HG02884 (cell line): ENCODE measurements at regions not wholly inside any gene's neighbourhood (a gene's known extent, or its start where the extent isn't known, plus 50 kb on each side); places are given as distances from the start of the nearest gene placed in this dataset.
"Not testable (repeated sequence)": the region's sequence is repeated elsewhere in the genome, so short reads cannot be mapped to it uniquely, and the experiment has no call there.

Experiments used
- ATAC-seq: cut with Tn5 transposase; IDR thresholded peaks from one replicate; pipeline ENCODE4 v1.9.1; 2021; ENCODE audit warnings: mild to moderate bottlenecking, moderate library complexity; ENCODE audit not compliant: unreplicated experiment

GRCh38 chr14:84490081-84490480 lies 1039.9 kb upstream of the FLRT2 start:
- no peak for ATAC-seq

GRCh38 chr14:84492685-84493084 lies 1037.3 kb upstream of the FLRT2 start:
- no peak for ATAC-seq

- no peak for ATAC-seq
These were observed 1036.2 kb upstream of the FLRT2 start for GRCh38 chr14:84493779-84494178.

GRCh38 chr14:84496677-84497076 lies 1033.3 kb upstream of the FLRT2 start:
- no peak for ATAC-seq

GRCh38 chr14:84512823-84513222 lies 1017.1 kb upstream of the FLRT2 start:
- not testable (repeated sequence) for ATAC-seq

GRCh38 chr14:84519836-84520235 lies 1010.1 kb upstream of the FLRT2 start:
- no peak for ATAC-seq

GRCh38 chr14:84520711-84521338 lies 1009.1 kb upstream of the FLRT2 start:
- no peak for ATAC-seq

- ATAC-seq, result no peak
These were observed 1006.2 kb upstream of the FLRT2 start for GRCh38 chr14:84523746-84524145.

- ATAC-seq, result no peak
These were observed 1002.2 kb upstream of the FLRT2 start for GRCh38 chr14:84527706-84528105.

GRCh38 chr14:84532016-84532415 lies 997.9 kb upstream of the FLRT2 start:
- ATAC-seq, result no peak

GRCh38 chr14:84533181-84533725 lies 996.7 kb upstream of the FLRT2 start:
- ATAC-seq, result no peak

GRCh38 chr14:84533791-84534190 lies 996.2 kb upstream of the FLRT2 start:
- no peak for ATAC-seq

- ATAC-seq, result no peak
These were observed 994.5 kb upstream of the FLRT2 start for GRCh38 chr14:84535484-84535883.

- ATAC-seq, result no peak
These were observed 994.0 kb upstream of the FLRT2 start for GRCh38 chr14:84535976-84536375.

GRCh38 chr14:84541018-84541417 lies 988.9 kb upstream of the FLRT2 start:
- no peak for ATAC-seq

GRCh38 chr14:84543859-84544258 lies 986.1 kb upstream of the FLRT2 start:
- ATAC-seq, result no peak

GRCh38 chr14:84544486-84545131 lies 985.3 kb upstream of the FLRT2 start:
- no peak for ATAC-seq

- no peak for ATAC-seq
These were observed 983.7 kb upstream of the FLRT2 start for GRCh38 chr14:84546236-84546635.

- ATAC-seq, result no peak
These were observed 975.8 kb upstream of the FLRT2 start for GRCh38 chr14:84554136-84554535.

GRCh38 chr14:84555493-84555892 lies 974.5 kb upstream of the FLRT2 start:
- no peak for ATAC-seq

- no peak for ATAC-seq
These were observed 963.8 kb upstream of the FLRT2 start for GRCh38 chr14:84566109-84566508.

GRCh38 chr14:84575681-84576080 lies 954.3 kb upstream of the FLRT2 start:
- no peak for ATAC-seq

- ATAC-seq, result no peak
These were observed 950.7 kb upstream of the FLRT2 start for GRCh38 chr14:84579292-84579691.
